Peyer's patch (tissue), 4 donors: ENCODE measurements at regions not wholly inside any gene's neighbourhood (a gene's known extent, or its start where the extent isn't known, plus 50 kb on each side); places are given as distances from the start of the nearest gene placed in this dataset.

Experiments
- POLR2A ChIP-seq, 2 donors: fragments of 450-650 bp; IDR thresholded peaks; one replicate each; pipeline ENCODE4 v1.5.1; 2017; ENCODE audit warnings: antibody characterized with exemption in 2 of 2, mild to moderate bottlenecking in 2 of 2, moderate library complexity in 2 of 2
- TF ChIP-seq, protein P1 (sequence below), 6 experiments: fragments of 450-650 bp in 4 of 6; fragments of 200-600 bp in 2 of 6; sonication (generic) in 1 of 6; IDR thresholded peaks; one replicate each; pipeline ENCODE4 v1.5.1; 2017 to 2019; ENCODE audit warnings: antibody characterized with exemption in 6 of 6, mild to moderate bottlenecking in 3 of 6, moderate library complexity in 1 of 6

- TF ChIP-seq POLR2A (IDR thresholded peaks at IDR 0.05), result no peak
- TF ChIP-seq, protein P1, sequence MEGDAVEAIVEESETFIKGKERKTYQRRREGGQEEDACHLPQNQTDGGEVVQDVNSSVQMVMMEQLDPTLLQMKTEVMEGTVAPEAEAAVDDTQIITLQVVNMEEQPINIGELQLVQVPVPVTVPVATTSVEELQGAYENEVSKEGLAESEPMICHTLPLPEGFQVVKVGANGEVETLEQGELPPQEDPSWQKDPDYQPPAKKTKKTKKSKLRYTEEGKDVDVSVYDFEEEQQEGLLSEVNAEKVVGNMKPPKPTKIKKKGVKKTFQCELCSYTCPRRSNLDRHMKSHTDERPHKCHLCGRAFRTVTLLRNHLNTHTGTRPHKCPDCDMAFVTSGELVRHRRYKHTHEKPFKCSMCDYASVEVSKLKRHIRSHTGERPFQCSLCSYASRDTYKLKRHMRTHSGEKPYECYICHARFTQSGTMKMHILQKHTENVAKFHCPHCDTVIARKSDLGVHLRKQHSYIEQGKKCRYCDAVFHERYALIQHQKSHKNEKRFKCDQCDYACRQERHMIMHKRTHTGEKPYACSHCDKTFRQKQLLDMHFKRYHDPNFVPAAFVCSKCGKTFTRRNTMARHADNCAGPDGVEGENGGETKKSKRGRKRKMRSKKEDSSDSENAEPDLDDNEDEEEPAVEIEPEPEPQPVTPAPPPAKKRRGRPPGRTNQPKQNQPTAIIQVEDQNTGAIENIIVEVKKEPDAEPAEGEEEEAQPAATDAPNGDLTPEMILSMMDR (IDR thresholded peaks at IDR 0.05), result no peak
Observed at GRCh38 chr7:108810756-108811385, 241.2 kb downstream of the DNAJB9 start.
